Mammary epithelial cell (primary cell): ENCODE measurements at regions not wholly inside any gene's neighbourhood (a gene's known extent, or its start where the extent isn't known, plus 50 kb on each side); places are given as distances from the start of the nearest gene placed in this dataset.

ENCODE experiments used
- EZH2 ChIP-seq: IDR thresholded peaks from 2 replicates; pipeline ENCODE4 v1.6.1; 2012; ENCODE audit warnings: low read length, inconsistent platforms, borderline replicate concordance
- TF ChIP-seq, protein P1 (sequence below), 2 donors: IDR thresholded peaks in 1 of 2; conservative IDR thresholded peaks in 1 of 2; 2 replicates each; pipeline ENCODE4 v1.5.1; 2011 to 2012; ENCODE audit warnings: inconsistent platforms in 2 of 2, low read length in 2 of 2, mild to moderate bottlenecking in 2 of 2, control low read depth in 1 of 2, low read depth in 1 of 2; ENCODE audit not compliant: insufficient read depth in 1 of 2; ENCODE audit errors: extremely low read depth in 1 of 2

DNA sequence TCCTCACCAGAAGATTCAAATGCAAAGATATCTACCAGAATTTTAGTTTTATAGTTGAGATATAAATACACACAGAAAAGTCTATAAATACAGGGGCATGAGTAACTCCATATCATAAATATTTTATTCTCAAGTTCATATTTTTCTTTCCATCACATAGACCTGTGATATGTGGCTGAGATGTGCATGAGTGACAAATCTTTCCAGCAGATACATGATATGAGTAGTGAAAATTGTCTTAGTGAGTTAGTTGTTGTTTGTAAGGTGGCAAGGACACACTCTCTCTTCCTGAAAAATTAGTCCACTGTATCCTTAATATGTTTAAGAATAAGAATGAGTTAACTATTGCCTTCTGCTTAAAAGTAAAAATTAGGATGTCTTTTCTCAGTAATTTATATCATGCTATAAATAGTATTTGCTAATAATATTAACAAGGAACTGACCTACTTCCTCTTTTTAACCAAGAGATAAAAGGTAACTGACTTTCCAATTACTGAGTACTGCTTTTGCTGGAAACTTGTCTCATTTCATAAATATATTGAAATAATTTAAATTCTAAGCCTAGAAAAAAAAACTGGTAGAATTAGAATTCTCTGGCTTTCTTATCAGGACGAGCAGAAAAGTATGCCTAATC lies 85.2 kb upstream of the SESTD1 start:
- TF ChIP-seq, protein P1, sequence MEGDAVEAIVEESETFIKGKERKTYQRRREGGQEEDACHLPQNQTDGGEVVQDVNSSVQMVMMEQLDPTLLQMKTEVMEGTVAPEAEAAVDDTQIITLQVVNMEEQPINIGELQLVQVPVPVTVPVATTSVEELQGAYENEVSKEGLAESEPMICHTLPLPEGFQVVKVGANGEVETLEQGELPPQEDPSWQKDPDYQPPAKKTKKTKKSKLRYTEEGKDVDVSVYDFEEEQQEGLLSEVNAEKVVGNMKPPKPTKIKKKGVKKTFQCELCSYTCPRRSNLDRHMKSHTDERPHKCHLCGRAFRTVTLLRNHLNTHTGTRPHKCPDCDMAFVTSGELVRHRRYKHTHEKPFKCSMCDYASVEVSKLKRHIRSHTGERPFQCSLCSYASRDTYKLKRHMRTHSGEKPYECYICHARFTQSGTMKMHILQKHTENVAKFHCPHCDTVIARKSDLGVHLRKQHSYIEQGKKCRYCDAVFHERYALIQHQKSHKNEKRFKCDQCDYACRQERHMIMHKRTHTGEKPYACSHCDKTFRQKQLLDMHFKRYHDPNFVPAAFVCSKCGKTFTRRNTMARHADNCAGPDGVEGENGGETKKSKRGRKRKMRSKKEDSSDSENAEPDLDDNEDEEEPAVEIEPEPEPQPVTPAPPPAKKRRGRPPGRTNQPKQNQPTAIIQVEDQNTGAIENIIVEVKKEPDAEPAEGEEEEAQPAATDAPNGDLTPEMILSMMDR (conservative IDR thresholded peaks at IDR 0.05 in 1 of 2, IDR thresholded peaks at IDR 0.05 in 1 of 2; ENCODE audit: extremely low read depth in 1 of 2, insufficient read depth in 1 of 2, low read depth in 1 of 2, low read length in 2 of 2), result no peak
- no peak for TF ChIP-seq EZH2
